ENCODE measurements at regions not wholly inside any gene's neighbourhood (a gene's known extent, or its start where the extent isn't known, plus 50 kb on each side); places are given as distances from the start of the nearest gene placed in this dataset.

DNA sequence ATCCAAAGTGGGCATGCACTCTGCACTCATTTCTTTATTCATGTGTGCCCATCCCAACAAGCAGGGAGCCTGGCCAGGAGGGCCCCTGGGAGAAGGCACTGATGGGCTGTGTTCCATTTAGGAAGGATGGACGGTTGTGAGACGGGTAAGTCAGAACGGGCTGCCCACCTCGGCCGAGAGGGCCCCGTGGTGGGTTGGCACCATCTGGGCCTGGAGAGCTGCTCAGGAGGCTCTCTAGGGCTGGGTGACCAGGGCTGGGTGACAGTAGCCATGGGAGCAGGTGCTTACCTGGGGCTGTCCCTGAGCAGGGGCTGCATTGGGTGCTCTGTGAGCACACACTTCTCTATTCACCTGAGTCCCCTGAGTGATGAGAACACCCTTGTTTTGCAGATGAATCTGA is 129.3 kb upstream of the B3GAT1 start:
- TF ChIP-seq, protein P1, sequence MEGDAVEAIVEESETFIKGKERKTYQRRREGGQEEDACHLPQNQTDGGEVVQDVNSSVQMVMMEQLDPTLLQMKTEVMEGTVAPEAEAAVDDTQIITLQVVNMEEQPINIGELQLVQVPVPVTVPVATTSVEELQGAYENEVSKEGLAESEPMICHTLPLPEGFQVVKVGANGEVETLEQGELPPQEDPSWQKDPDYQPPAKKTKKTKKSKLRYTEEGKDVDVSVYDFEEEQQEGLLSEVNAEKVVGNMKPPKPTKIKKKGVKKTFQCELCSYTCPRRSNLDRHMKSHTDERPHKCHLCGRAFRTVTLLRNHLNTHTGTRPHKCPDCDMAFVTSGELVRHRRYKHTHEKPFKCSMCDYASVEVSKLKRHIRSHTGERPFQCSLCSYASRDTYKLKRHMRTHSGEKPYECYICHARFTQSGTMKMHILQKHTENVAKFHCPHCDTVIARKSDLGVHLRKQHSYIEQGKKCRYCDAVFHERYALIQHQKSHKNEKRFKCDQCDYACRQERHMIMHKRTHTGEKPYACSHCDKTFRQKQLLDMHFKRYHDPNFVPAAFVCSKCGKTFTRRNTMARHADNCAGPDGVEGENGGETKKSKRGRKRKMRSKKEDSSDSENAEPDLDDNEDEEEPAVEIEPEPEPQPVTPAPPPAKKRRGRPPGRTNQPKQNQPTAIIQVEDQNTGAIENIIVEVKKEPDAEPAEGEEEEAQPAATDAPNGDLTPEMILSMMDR (IDR thresholded peaks at IDR 0.05; ENCODE audit: extremely low read depth, insufficient read depth, missing control alignments): no peak
- in situ Hi-C loops (cut with MboI; ENCODE audit: low pct_unique_long_range_greater_than_20kb, low sequenced_read_pairs, unreplicated experiment): no loop called here
- no peak for DNase-seq (ENCODE audit: low spot score)

DNA sequence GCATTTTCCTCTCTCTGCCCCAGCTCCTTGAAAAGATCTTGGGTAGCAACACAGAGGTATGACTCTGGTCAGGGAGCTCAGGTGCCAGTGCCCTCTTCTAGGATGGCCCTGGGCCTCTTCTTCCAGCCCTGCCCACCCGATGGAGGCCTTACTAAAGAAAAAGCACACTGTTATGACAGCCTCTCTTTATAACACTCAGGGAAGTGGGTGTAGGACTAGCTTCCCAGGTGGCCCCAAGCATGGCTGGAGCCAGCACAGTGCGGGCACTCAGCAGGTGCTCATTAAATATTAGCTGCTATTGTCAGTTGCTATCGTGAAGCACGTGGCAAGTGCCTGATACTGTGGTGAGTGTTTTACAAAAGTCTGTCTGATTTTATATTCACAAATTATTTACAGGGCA is 127.2 kb upstream of the B3GAT1 start:
- in situ Hi-C loops (cut with MboI; ENCODE audit: low pct_unique_long_range_greater_than_20kb, low sequenced_read_pairs, unreplicated experiment): no loop called here
- TF ChIP-seq, protein P1 (IDR thresholded peaks at IDR 0.05; ENCODE audit: extremely low read depth, insufficient read depth, missing control alignments): no peak
- no peak for DNase-seq (ENCODE audit: low spot score)

DNA sequence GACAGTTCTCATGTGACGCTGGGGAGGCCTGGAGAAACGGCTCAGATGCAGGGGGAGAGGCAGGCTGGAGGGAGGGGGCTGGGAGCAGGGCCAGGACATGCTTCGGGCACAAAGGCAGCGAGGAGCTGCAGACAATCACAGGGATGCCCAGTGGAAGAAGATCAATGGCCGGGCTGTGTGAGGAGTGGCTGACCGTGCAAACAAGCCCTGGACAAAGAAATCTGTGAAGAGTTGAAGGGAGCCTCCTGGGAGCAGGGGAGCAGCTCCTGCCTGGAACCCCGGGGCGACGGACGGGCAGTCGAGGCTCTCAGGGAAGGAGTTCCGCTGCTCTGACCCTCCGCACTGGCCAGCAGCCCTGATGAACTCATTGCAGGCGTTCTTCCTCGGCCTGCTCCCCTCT is 126.7 kb upstream of the B3GAT1 start:
- TF ChIP-seq, protein P1 (IDR thresholded peaks at IDR 0.05; ENCODE audit: extremely low read depth, insufficient read depth, missing control alignments): no peak
- in situ Hi-C loops (cut with MboI; ENCODE audit: low pct_unique_long_range_greater_than_20kb, low sequenced_read_pairs, unreplicated experiment): no loop called here
- no peak for DNase-seq (ENCODE audit: low spot score)

DNA sequence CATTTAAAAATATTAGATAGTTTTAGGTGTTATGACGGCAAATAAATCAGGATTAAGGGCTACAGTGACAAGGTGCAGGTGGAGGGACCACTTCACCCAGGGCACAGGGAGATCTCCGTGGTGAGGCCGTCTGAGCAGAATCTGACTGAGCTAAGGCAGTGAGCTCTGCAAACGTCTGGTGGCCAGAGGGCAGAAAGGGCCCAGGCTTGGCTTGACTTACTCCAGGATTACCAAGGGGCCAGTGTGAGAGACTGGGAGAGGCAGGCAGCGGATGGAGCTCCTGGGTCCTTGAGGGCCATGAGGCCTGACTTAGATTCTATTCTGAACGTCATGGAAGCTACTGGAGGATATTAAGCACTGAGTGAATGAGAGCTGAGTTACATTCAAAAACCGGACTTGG is 125.9 kb upstream of the B3GAT1 start:
- TF ChIP-seq, protein P1 (IDR thresholded peaks at IDR 0.05; ENCODE audit: extremely low read depth, insufficient read depth, missing control alignments): no peak
- in situ Hi-C loops (cut with MboI; ENCODE audit: low pct_unique_long_range_greater_than_20kb, low sequenced_read_pairs, unreplicated experiment): no loop called here
- DNase-seq (ENCODE audit: low spot score): no peak

DNA sequence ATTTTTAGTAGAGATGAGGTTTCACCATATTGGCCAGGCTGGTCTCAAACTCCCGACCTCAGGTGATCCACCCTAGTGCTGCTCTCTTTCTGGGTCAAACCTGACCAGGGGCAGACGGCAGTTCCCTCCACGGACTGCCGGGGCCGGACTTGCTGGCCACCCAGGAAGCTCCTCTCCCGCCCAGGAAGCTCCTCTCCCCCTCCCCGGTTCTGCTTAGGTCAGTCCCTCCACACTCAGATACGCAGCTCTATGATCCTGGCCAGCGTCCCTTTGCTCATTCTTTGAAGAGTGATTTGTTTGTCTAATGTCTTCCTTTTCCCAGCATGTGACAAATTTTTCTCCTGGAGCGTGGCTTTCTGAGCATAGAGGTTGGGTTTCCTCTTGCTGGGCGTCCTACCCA is 125.3 kb upstream of the B3GAT1 start:
- in situ Hi-C loops (cut with MboI; ENCODE audit: low pct_unique_long_range_greater_than_20kb, low sequenced_read_pairs, unreplicated experiment): no loop called here
- DNase-seq (ENCODE audit: low spot score): no peak
- TF ChIP-seq, protein P1 (IDR thresholded peaks at IDR 0.05; ENCODE audit: extremely low read depth, insufficient read depth, missing control alignments): no peak

DNA sequence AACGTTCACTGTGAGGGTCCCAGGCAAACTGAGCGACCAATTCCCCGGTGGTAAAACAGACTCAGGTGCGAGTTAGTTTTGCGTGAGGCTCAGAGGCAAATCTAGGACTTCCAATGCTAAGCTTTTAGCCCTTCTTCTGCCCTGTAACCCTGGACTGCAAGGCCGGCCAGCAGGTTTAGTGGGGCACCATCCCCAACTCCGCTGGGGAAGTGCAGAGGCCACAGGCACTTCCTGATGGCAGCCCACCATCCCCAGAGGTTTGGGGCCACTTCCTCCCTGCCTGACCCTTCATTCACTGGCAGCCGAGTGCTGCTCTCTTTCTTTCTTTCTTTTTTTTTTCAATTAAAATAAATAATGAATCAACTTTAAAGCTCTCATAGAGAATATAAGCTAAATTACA is 124.6 kb upstream of the B3GAT1 start:
- in situ Hi-C loops (cut with MboI; ENCODE audit: low pct_unique_long_range_greater_than_20kb, low sequenced_read_pairs, unreplicated experiment): no loop called here
- TF ChIP-seq, protein P1 (IDR thresholded peaks at IDR 0.05; ENCODE audit: extremely low read depth, insufficient read depth, missing control alignments): no peak
- DNase-seq (ENCODE audit: low spot score): no peak

DNA sequence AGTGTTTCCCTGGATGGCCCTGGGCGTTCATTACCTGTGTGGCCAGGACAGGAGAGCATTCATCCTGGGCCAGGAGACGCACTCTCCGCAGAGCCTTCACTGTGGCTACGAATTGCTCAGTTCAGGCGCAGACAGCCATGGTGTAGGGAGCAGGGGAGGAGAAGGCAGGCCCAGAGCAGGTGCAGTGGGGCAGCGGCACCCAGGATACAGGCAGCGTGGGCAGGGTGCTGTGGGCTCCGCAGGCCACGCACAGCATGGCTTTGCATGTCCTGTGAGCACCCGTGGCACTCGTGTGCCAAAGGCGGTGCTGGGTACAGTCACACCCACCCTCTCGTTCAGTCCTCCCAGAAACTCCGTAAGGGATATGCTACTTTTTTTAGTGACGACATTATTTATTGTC is 124.2 kb upstream of the B3GAT1 start:
- DNase-seq (ENCODE audit: low spot score): no peak
- TF ChIP-seq, protein P1 (IDR thresholded peaks at IDR 0.05; ENCODE audit: extremely low read depth, insufficient read depth, missing control alignments): no peak
- in situ Hi-C loops (cut with MboI; ENCODE audit: low pct_unique_long_range_greater_than_20kb, low sequenced_read_pairs, unreplicated experiment): no loop called here
